ENCODE measurements at regions not wholly inside any gene's neighbourhood (a gene's known extent, or its start where the extent isn't known, plus 50 kb on each side); places are given as distances from the start of the nearest gene placed in this dataset.

- TF ChIP-seq CTCF (IDR thresholded peaks at IDR 0.05) (no peak), POLR2A (IDR thresholded peaks at IDR 0.05) (no peak)
Measured at GRCh38 chr10:120195984-120196712, 260.9 kb upstream of the PLPP4 start.

All from tibial nerve (tissue), 3 donors.